HepG2 (cell line): ENCODE measurements at regions not wholly inside any gene's neighbourhood (a gene's known extent, or its start where the extent isn't known, plus 50 kb on each side); places are given as distances from the start of the nearest gene placed in this dataset.

ENCODE experiments used
- ATAC-seq: fragments of 200-7000 bp; cut with Tn5 transposase; 3 replicates; pipeline ENCODE4 v1.9.1; 2020; ENCODE audit warnings: mild to moderate bottlenecking, moderate library complexity
- BruUV-seq: library from RNA; stranded (reverse); fragments of 400-500 nt; replicated peaks from 2 replicates; lab custom pipeline; 2021; lab: Mats Ljungman, UMichigan
- CTCF ChIA-PET: fragments of 300-600 bp; formaldehyde crosslinking; extraction: SDS; loops from one replicate; lab custom pipeline; 2021; ENCODE audit warnings: low total read pairs, inconsistent platforms, low intra/inter-chr PET ratio; lab: Yijun Ruan, JAX
- POLR2A ChIA-PET: fragments of 350-600 bp; sonication (Branson Sonifier 250); formaldehyde crosslinking; loops from one replicate; lab custom pipeline; 2020; ENCODE audit warnings: antibody characterized with exemption, inconsistent platforms; lab: Yijun Ruan, JAX
- DNase-seq: peaks from one replicate; pipeline ENCODE4 v3.0.0-alpha.2; 2015; ENCODE audit warnings: low spot score
- FAIRE-seq: peaks from 3 replicates; lab custom pipeline; 2011; peaks lifted over from hg19 to GRCh38; lab: Jason Lieb, UNC
- H2AFZ ChIP-seq: one replicate; pipeline ENCODE4 v1.6.1; 2011; ENCODE audit warnings: low read length, inconsistent platforms
- H3K27ac ChIP-seq: fragments of 300-600 bp; 3 replicates; pipeline ENCODE4 v1.8.0; 2011; ENCODE audit warnings: mixed run types, mild to moderate bottlenecking, mixed read lengths, low read length, inconsistent platforms; ENCODE audit not compliant: insufficient read depth; ENCODE audit errors: extremely low read length
- H3K27me3 ChIP-seq, 2 experiments: fragments of 200-600 bp in 1 of 2; 2 replicates in 1 of 2; 3 replicates in 1 of 2; pipeline versions ENCODE4 v1.6.0 to v1.8.0; 2011; ENCODE audit warnings: low read length in 2 of 2, mild to moderate bottlenecking in 2 of 2, moderate library complexity in 2 of 2, inconsistent platforms in 1 of 2; ENCODE audit not compliant: insufficient read depth in 2 of 2, control insufficient read depth in 1 of 2
- H3K36me3 ChIP-seq, 2 experiments: fragments of 200-600 bp in 1 of 2; replicated peaks in 1 of 2; 2 replicates in 1 of 2; 3 replicates in 1 of 2; pipeline versions ENCODE4 v1.5.1 to v1.8.0; 2011; ENCODE audit warnings: low read length in 2 of 2, inconsistent platforms in 1 of 2; ENCODE audit not compliant: insufficient read depth in 2 of 2, control insufficient read depth in 1 of 2
- H3K4me1 ChIP-seq: 2 replicates; pipeline ENCODE4 v1.5.1; 2012; ENCODE audit warnings: low read length, inconsistent platforms; ENCODE audit not compliant: insufficient read depth
- H3K4me2 ChIP-seq: 2 replicates; pipeline ENCODE4 v1.6.0; 2011; ENCODE audit warnings: low read depth, low read length, inconsistent platforms
- H3K4me3 ChIP-seq, 3 experiments: fragments of 200-600 bp in 1 of 3; sonication (generic), shearing (Covaris generic) in 1 of 3; replicated peaks in 1 of 3; 2 replicates each; pipeline ENCODE4 v1.5.1; 2011 to 2016; ENCODE audit warnings: low read length in 3 of 3, inconsistent platforms in 2 of 3, low read depth in 2 of 3, mild to moderate bottlenecking in 2 of 3, control low read depth in 1 of 3, mixed read lengths in 1 of 3; ENCODE audit not compliant: insufficient read depth in 1 of 3
- H3K79me2 ChIP-seq: one replicate; pipeline ENCODE4 v1.6.1; 2011; ENCODE audit warnings: low read length, inconsistent platforms; ENCODE audit not compliant: insufficient read depth
- H3K9ac ChIP-seq: 2 replicates; pipeline ENCODE4 v1.6.0; 2011; ENCODE audit warnings: mild to moderate bottlenecking, low read depth, low read length, inconsistent platforms; ENCODE audit not compliant: insufficient read depth
- H3K9me3 ChIP-seq: 2 replicates; pipeline ENCODE4 v1.5.1; 2012; ENCODE audit warnings: mild to moderate bottlenecking, low read length
- H4K20me1 ChIP-seq: 2 replicates; pipeline ENCODE4 v1.6.0; 2011; ENCODE audit warnings: inconsistent platforms, mild to moderate bottlenecking, low read length, moderate library complexity; ENCODE audit not compliant: insufficient read depth
- AGO1 ChIP-seq: fragments of 200-400 bp; formaldehyde crosslinking; IDR thresholded peaks from 2 replicates; pipeline ENCODE4 v1.6.1; 2017; ENCODE audit warnings: mild to moderate bottlenecking, low read depth, low read length, moderate library complexity; ENCODE audit not compliant: poor library complexity, severe bottlenecking
- FOXA1 ChIP-seq, 2 experiments: fragments of 450-650 bp in 1 of 2; sonication (generic) in 1 of 2; formaldehyde crosslinking in 1 of 2; IDR thresholded peaks; 2 replicates each; pipeline versions ENCODE4 v1.4.0 to v1.6.1; 2016 to 2020; ENCODE audit warnings: missing genetic modification reagents in 1 of 2
- HES4 ChIP-seq: sonication (generic); formaldehyde crosslinking; IDR thresholded peaks from 2 replicates; pipeline ENCODE4 v1.9.0; 2021; ENCODE audit warnings: mild to moderate bottlenecking, missing genetic modification reagents, borderline replicate concordance
- JDP2 ChIP-seq: sonication (generic); formaldehyde crosslinking; IDR thresholded peaks from 2 replicates; pipeline ENCODE4 v1.8.1; 2022; ENCODE audit warnings: missing genetic modification reagents, borderline replicate concordance
- KLF15 ChIP-seq: sonication (generic); formaldehyde crosslinking; IDR thresholded peaks from 2 replicates; pipeline ENCODE4 v1.8.1; 2023; ENCODE audit warnings: borderline replicate concordance, mild to moderate bottlenecking, inconsistent platforms, missing genetic modification reagents, mixed read lengths
- MED13 ChIP-seq: sonication (generic); formaldehyde crosslinking; IDR thresholded peaks from 2 replicates; pipeline ENCODE4 v1.5.0; 2020; ENCODE audit warnings: missing genetic modification reagents
- SMYD3 ChIP-seq: sonication (generic); formaldehyde crosslinking; IDR thresholded peaks from 2 replicates; pipeline ENCODE4 v1.8.1; 2023; ENCODE audit warnings: mild to moderate bottlenecking, missing genetic modification reagents
- SNRNP70 ChIP-seq: fragments of 200-400 bp; formaldehyde crosslinking; IDR thresholded peaks from 2 replicates; pipeline ENCODE4 v1.6.1; 2017; ENCODE audit warnings: mild to moderate bottlenecking, low read depth, low read length, moderate library complexity
- SSRP1 ChIP-seq: IDR thresholded peaks from 2 replicates; pipeline ENCODE4 v1.6.1; 2016; ENCODE audit warnings: control low read depth
- TEAD2 ChIP-seq: sonication (generic); formaldehyde crosslinking; IDR thresholded peaks from 2 replicates; pipeline ENCODE4 v1.9.0; 2021; ENCODE audit warnings: missing genetic modification reagents
- ZEB1 ChIP-seq: IDR thresholded peaks from 2 replicates; pipeline ENCODE4 v1.6.1; 2012; ENCODE audit warnings: mild to moderate bottlenecking, low read depth, inconsistent platforms; ENCODE audit not compliant: insufficient replicate concordance
- ZFYVE20 ChIP-seq: sonication (generic); formaldehyde crosslinking; IDR thresholded peaks from 2 replicates; pipeline ENCODE4 v1.8.0; 2023; ENCODE audit warnings: low read depth, mild to moderate bottlenecking, moderate library complexity, missing genetic modification reagents, borderline replicate concordance
- ZKSCAN1 ChIP-seq: fragments of 150-350 bp; IDR thresholded peaks from 2 replicates; pipeline ENCODE4 v1.6.1; 2014; ENCODE audit warnings: low read length
- ZNF672 ChIP-seq: sonication (generic); formaldehyde crosslinking; IDR thresholded peaks from 2 replicates; pipeline ENCODE4 v1.8.1; 2022; ENCODE audit warnings: missing genetic modification reagents
- ZNF724P ChIP-seq: sonication (generic); formaldehyde crosslinking; IDR thresholded peaks from 2 replicates; pipeline ENCODE4 v1.8.0; 2022; ENCODE audit warnings: missing genetic modification reagents, borderline replicate concordance
- ZNF768 ChIP-seq: sonication (generic); formaldehyde crosslinking; IDR thresholded peaks from 2 replicates; pipeline ENCODE4 v1.4.0; 2020; ENCODE audit warnings: missing genetic modification reagents
- ZNF773 ChIP-seq: sonication (generic); formaldehyde crosslinking; IDR thresholded peaks from 2 replicates; pipeline ENCODE4 v1.4.0; 2020; ENCODE audit warnings: missing genetic modification reagents, borderline replicate concordance
- whole genome bisulfite sequencing: methylation state at CpG from one replicate; pipeline ENCODE4 v1.1.6; 2017; ENCODE audit warnings: low lambda C conversion rate; 5-methylcytosine and 5-hydroxymethylcytosine counted together
- in situ Hi-C: cut with HindIII; loops from 2 replicates; pipeline ENCODE4 v1.10.0; 2017; ENCODE audit warnings: low pct_unique_long_range_greater_than_20kb; ENCODE audit not compliant: extremely low pct_ligation_motif_present
- intact Hi-C: fragments of 100-400 bp; cut with micrococcal nuclease; formaldehyde crosslinking; loops from one replicate; pipeline ENCODE4 v1.10.0; 2022; ENCODE audit not compliant: unreplicated experiment
- TF ChIP-seq, protein P1 (sequence below): IDR thresholded peaks from 2 replicates; pipeline ENCODE4 v1.6.1; 2016; ENCODE audit warnings: missing compliant biosample characterization, missing genetic modification reagents, borderline replicate concordance

- CTCF ChIA-PET: no interaction called here
- intact Hi-C loops: no loop called here
- Histone ChIP-seq H3K9me3 (no peaks in the 10 kb centered on the region), H3K27me3 (no peaks in the 10 kb centered on the region), H2AFZ (no peak overlapping the region), H3K79me2 (no peaks in the 10 kb centered on the region), H4K20me1 (no peaks in the 10 kb centered on the region), H3K27ac (no peak overlapping the region), H3K4me3 (no peak overlapping the region), H3K4me1 (no peaks in the 10 kb centered on the region), H3K4me2 (no peak overlapping the region), H3K36me3 (no peaks in the 10 kb centered on the region), H3K9ac (no peak overlapping the region)
- POLR2A ChIA-PET: no interaction called here
- in situ Hi-C loops: no loop called here
- DNase-seq: no peak
- TF ChIP-seq HES4 (CRISPR knock-in tag) (no peak), JDP2 (no peak), ZNF773 (no peak), FOXA1 (IDR thresholded peaks at IDR 0.05) (no peak), FOXA1 (CRISPR knock-in tag; IDR thresholded peaks at IDR 0.05) (no peak), SNRNP70 (no peak), KLF15 (CRISPR knock-in tag) (no peak), ZEB1 (no peak), ZNF724P (no peak), MED13 (CRISPR knock-in tag) (no peak), SSRP1 (CRISPR knock-in tag) (no peak), ZNF768 (CRISPR knock-in tag) (no peak), ZNF672 (no peak), SMYD3 (CRISPR knock-in tag) (no peak), AGO1 (no peak), ZFYVE20 (CRISPR knock-in tag) (no peak), TEAD2 (CRISPR knock-in tag) (no peak), ZKSCAN1 (no peak)
- TF ChIP-seq, protein P1, sequence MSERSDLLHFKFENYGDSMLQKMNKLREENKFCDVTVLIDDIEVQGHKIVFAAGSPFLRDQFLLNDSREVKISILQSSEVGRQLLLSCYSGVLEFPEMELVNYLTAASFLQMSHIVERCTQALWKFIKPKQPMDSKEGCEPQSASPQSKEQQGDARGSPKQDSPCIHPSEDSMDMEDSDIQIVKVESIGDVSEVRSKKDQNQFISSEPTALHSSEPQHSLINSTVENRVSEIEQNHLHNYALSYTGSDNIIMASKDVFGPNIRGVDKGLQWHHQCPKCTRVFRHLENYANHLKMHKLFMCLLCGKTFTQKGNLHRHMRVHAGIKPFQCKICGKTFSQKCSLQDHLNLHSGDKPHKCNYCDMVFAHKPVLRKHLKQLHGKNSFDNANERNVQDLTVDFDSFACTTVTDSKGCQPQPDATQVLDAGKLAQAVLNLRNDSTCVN (CRISPR knock-in tag): no peak
- no peak for FAIRE-seq
- ATAC-seq: no peak
- BruUV-seq: no TSS peak
- WGBS: 0% methylated on average over 1 of the region's 1 CpG
Measured at GRCh38 chr2:59569124-59569523, 984.3 kb downstream of the BCL11A start.
